Uterus (tissue), 2 donors: ENCODE measurements at regions not wholly inside any gene's neighbourhood (a gene's known extent, or its start where the extent isn't known, plus 50 kb on each side); places are given as distances from the start of the nearest gene placed in this dataset.

Source experiments
- CTCF ChIP-seq, 4 experiments: fragments of 200-600 bp in 2 of 4; fragments of 450-650 bp in 2 of 4; sonication (generic) in 2 of 4; IDR thresholded peaks; one replicate each; pipeline ENCODE4 v1.5.1; 2016 to 2019; ENCODE audit warnings: antibody characterized with exemption in 4 of 4, mild to moderate bottlenecking in 2 of 4, moderate library complexity in 1 of 4
- POLR2A ChIP-seq, 2 donors: fragments of 450-650 bp; IDR thresholded peaks; one replicate each; pipeline ENCODE4 v1.6.1; 2016; ENCODE audit warnings: antibody characterized with exemption in 2 of 2, mild to moderate bottlenecking in 1 of 2, moderate library complexity in 1 of 2

- TF ChIP-seq CTCF (IDR thresholded peaks at IDR 0.05) = no peak
- TF ChIP-seq POLR2A (IDR thresholded peaks at IDR 0.05) = no peak
These were observed 254.8 kb downstream of the NSG2 start for GRCh38 chr5:174300118-174300940.
